Activated CD4-positive, alpha-beta T cell treated with anti-CD3 and anti-CD28 coated beads, Interleukin-2, amount 10 ng/mL, durations not matched to agents 24 days and 14 days (primary cell): ENCODE measurements at regions not wholly inside any gene's neighbourhood (a gene's known extent, or its start where the extent isn't known, plus 50 kb on each side); places are given as distances from the start of the nearest gene placed in this dataset.
"Not testable (repeated sequence)": the region's sequence is repeated elsewhere in the genome, so short reads cannot be mapped to it uniquely, and the experiment has no call there.

ENCODE experiments used
- DNase-seq: peaks from one replicate; pipeline ENCODE4 v3.0.0; 2022
- H3K27ac Mint-ChIP-seq: one replicate; pipeline ENCODE4 v1.8.0; 2022; ENCODE audit warnings: mild to moderate bottlenecking, mixed read lengths
- H3K27me3 Mint-ChIP-seq: one replicate; pipeline ENCODE4 v1.8.0; 2022; ENCODE audit warnings: mixed read lengths
- H3K36me3 Mint-ChIP-seq: one replicate; pipeline ENCODE4 v1.8.0; 2022; ENCODE audit warnings: low read depth, mild to moderate bottlenecking, mixed read lengths
- H3K4me1 Mint-ChIP-seq: one replicate; pipeline ENCODE4 v1.8.0; 2021; ENCODE audit warnings: mixed read lengths
- H3K4me3 Mint-ChIP-seq: one replicate; pipeline ENCODE4 v1.8.0; 2022; ENCODE audit warnings: mild to moderate bottlenecking, moderate library complexity, mixed read lengths
- H3K9me3 Mint-ChIP-seq: one replicate; pipeline ENCODE4 v1.8.0; 2021; ENCODE audit warnings: mixed read lengths
- intact Hi-C: fragments of 100-400 bp; cut with micrococcal nuclease; formaldehyde crosslinking; loops from one replicate; pipeline ENCODE4 v1.15.1; 2023

- H3K27ac Mint-ChIP-seq: no peak overlapping the region
- intact Hi-C loops: no loop called here
- no peaks in the 10 kb centered on the region for H3K4me1 Mint-ChIP-seq
- no peaks in the 10 kb centered on the region for H3K9me3 Mint-ChIP-seq
- DNase-seq: no peak
- H3K4me3 Mint-ChIP-seq: no peak overlapping the region
- H3K36me3 Mint-ChIP-seq: no peaks in the 10 kb centered on the region
- peaks cover 7% of the 10 kb centered on the region for H3K27me3 Mint-ChIP-seq
Measured at GRCh38 chr9:86503314-86503713, 149.1 kb upstream of the TUT7 start.

GRCh38 chr9:86500667-86501435, 146.6 kb upstream of the TUT7 start:
- intact Hi-C loops: no loop called here
- no peak for DNase-seq
- H3K4me3 Mint-ChIP-seq: no peak overlapping the region
- H3K27ac Mint-ChIP-seq: no peak overlapping the region
- H3K9me3 Mint-ChIP-seq: no peaks in the 10 kb centered on the region
- H3K27me3 Mint-ChIP-seq: peaks cover 9% of the 10 kb centered on the region
- no peaks in the 10 kb centered on the region for H3K4me1 Mint-ChIP-seq
- no peaks in the 10 kb centered on the region for H3K36me3 Mint-ChIP-seq

- no peaks in the 10 kb centered on the region for H3K4me1 Mint-ChIP-seq
- intact Hi-C loops: no loop called here
- no peak for DNase-seq
- no peak overlapping the region for H3K4me3 Mint-ChIP-seq
- no peaks in the 10 kb centered on the region for H3K9me3 Mint-ChIP-seq
- peaks cover 11% of the 10 kb centered on the region for H3K27me3 Mint-ChIP-seq
- no peaks in the 10 kb centered on the region for H3K36me3 Mint-ChIP-seq
- no peak overlapping the region for H3K27ac Mint-ChIP-seq
Measured at GRCh38 chr9:86500031-86500430, 145.8 kb upstream of the TUT7 start.

- DNase-seq: no peak
- Mint-ChIP-seq H3K36me3 (no peaks in the 10 kb centered on the region), H3K9me3 (no peaks in the 10 kb centered on the region), H3K27ac (no peak overlapping the region), H3K4me3 (no peak overlapping the region), H3K27me3 (peaks cover 7% of the 10 kb centered on the region), H3K4me1 (no peaks in the 10 kb centered on the region)
- intact Hi-C loops: no loop called here
Measured at GRCh38 chr9:86494644-86495111, 140.5 kb upstream of the TUT7 start.

GRCh38 chr9:86491468-86492266, 137.5 kb upstream of the TUT7 start:
- no peaks in the 10 kb centered on the region for H3K4me1 Mint-ChIP-seq
- no peak overlapping the region for H3K4me3 Mint-ChIP-seq
- no peaks in the 10 kb centered on the region for H3K36me3 Mint-ChIP-seq
- no peak for DNase-seq
- intact Hi-C loops: no loop called here
- no peak overlapping the region for H3K27ac Mint-ChIP-seq
- peaks cover 2% of the 10 kb centered on the region for H3K27me3 Mint-ChIP-seq
- H3K9me3 Mint-ChIP-seq: no peaks in the 10 kb centered on the region

- Mint-ChIP-seq H3K9me3 (no peaks in the 10 kb centered on the region), H3K4me1 (peaks cover 7% of the 10 kb centered on the region), H3K36me3 (no peaks in the 10 kb centered on the region), H3K27me3 (no peaks in the 10 kb centered on the region), H3K27ac (no peak overlapping the region), H3K4me3 (no peak overlapping the region)
- intact Hi-C loops: no loop called here
- DNase-seq: no peak
Measured at GRCh38 chr9:86488794-86489193, 134.6 kb upstream of the TUT7 start.

GRCh38 chr9:86488345-86488744, 134.1 kb upstream of the TUT7 start:
- H3K36me3 Mint-ChIP-seq: no peaks in the 10 kb centered on the region
- intact Hi-C loops: no loop called here
- H3K4me1 Mint-ChIP-seq: peaks cover 7% of the 10 kb centered on the region
- no peaks in the 10 kb centered on the region for H3K27me3 Mint-ChIP-seq
- no peak for DNase-seq
- no peak overlapping the region for H3K27ac Mint-ChIP-seq
- no peaks in the 10 kb centered on the region for H3K9me3 Mint-ChIP-seq
- no peak overlapping the region for H3K4me3 Mint-ChIP-seq

GRCh38 chr9:86487838-86488233, 133.6 kb upstream of the TUT7 start:
- DNase-seq: no peak
- intact Hi-C loops: loop anchor here (2.0 kb wide), 1 partner anchor 837 kb away; no protein-coding TSS in a partner anchor
- H3K36me3 Mint-ChIP-seq: no peaks in the 10 kb centered on the region
- no peak overlapping the region for H3K4me3 Mint-ChIP-seq
- H3K27me3 Mint-ChIP-seq: no peaks in the 10 kb centered on the region
- peaks cover 7% of the 10 kb centered on the region for H3K4me1 Mint-ChIP-seq
- no peaks in the 10 kb centered on the region for H3K9me3 Mint-ChIP-seq
- H3K27ac Mint-ChIP-seq: no peak overlapping the region

GRCh38 chr9:86486891-86487837, 133.0 kb upstream of the TUT7 start:
- intact Hi-C loops: loop anchor here (2.0 kb wide), 1 partner anchor 838 kb away; no protein-coding TSS in a partner anchor
- H3K27ac Mint-ChIP-seq: no peak overlapping the region
- H3K9me3 Mint-ChIP-seq: no peaks in the 10 kb centered on the region
- no peaks in the 10 kb centered on the region for H3K27me3 Mint-ChIP-seq
- no peaks in the 10 kb centered on the region for H3K36me3 Mint-ChIP-seq
- H3K4me3 Mint-ChIP-seq: no peak overlapping the region
- H3K4me1 Mint-ChIP-seq: peaks cover 7% of the 10 kb centered on the region
- DNase-seq: no peak

- Mint-ChIP-seq H3K36me3 (no peaks in the 10 kb centered on the region), H3K4me3 (no peak overlapping the region), H3K27me3 (peaks cover 1% of the 10 kb centered on the region), H3K9me3 (no peaks in the 10 kb centered on the region), H3K4me1 (peaks cover 7% of the 10 kb centered on the region), H3K27ac (no peak overlapping the region)
- intact Hi-C loops: no loop called here
- peak; percentile 70 for DNase-seq
Measured at GRCh38 chr9:86485359-86485758, 131.1 kb upstream of the TUT7 start.

GRCh38 chr9:86483496-86483895, 129.3 kb upstream of the TUT7 start:
- no peak overlapping the region for H3K4me3 Mint-ChIP-seq

GRCh38 chr9:86481466-86481865, 127.3 kb upstream of the TUT7 start:
- peaks cover 7% of the 10 kb centered on the region for H3K27me3 Mint-ChIP-seq
- intact Hi-C loops: no loop called here
- H3K4me1 Mint-ChIP-seq: peaks cover 7% of the 10 kb centered on the region
- H3K4me3 Mint-ChIP-seq: no peak overlapping the region
- no peaks in the 10 kb centered on the region for H3K9me3 Mint-ChIP-seq
- no peaks in the 10 kb centered on the region for H3K36me3 Mint-ChIP-seq
- DNase-seq: no peak
- no peak overlapping the region for H3K27ac Mint-ChIP-seq

More at GRCh38 chr9:86483496-86483895, 129.3 kb upstream of the TUT7 start:
- Mint-ChIP-seq H3K4me1 (peaks cover 7% of the 10 kb centered on the region), H3K27me3 (peaks cover 2% of the 10 kb centered on the region), H3K9me3 (no peaks in the 10 kb centered on the region), H3K27ac (no peak overlapping the region), H3K36me3 (no peaks in the 10 kb centered on the region)
- no peak for DNase-seq
- intact Hi-C loops: no loop called here

GRCh38 chr9:86475255-86475654, 121.0 kb upstream of the TUT7 start:
- H3K27me3 Mint-ChIP-seq: peaks cover 11% of the 10 kb centered on the region
- H3K4me3 Mint-ChIP-seq, intact Hi-C loops, DNase-seq, H3K9me3 Mint-ChIP-seq, H3K27ac Mint-ChIP-seq, H3K4me1 Mint-ChIP-seq, H3K36me3 Mint-ChIP-seq: not testable (repeated sequence)
